ENCODE measurements at regions not wholly inside any gene's neighbourhood (a gene's known extent, or its start where the extent isn't known, plus 50 kb on each side); places are given as distances from the start of the nearest gene placed in this dataset.

DNA sequence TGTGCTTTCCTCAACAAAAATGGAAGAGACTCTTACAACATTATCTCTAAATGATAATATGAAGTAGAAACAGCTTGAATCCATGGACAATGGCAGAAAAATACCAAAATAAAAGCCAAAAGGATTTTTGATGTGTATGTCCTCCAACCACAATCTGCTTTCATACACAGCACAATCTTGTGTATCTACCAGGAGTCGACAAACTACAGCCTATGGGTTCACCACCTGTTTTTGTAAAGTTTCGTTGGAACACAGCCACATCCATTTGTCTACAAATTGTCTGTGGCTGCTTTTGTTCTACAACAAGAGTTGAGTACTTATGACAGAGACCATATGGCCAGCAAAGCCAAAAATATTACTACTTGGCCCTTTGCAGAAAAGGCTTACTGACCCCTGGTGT lies 88.7 kb upstream of the UBE2E2 start:
- Histone ChIP-seq H3K36me3 (ENCODE audit: control insufficient read depth in 2 of 4, insufficient read depth in 4 of 4, low read length in 3 of 4) (no peaks in the 10 kb centered on the region), H3K14ac (ENCODE audit: insufficient read length) (no peak overlapping the region), H3K4me1 (replicated peaks in 1 of 4; ENCODE audit: control insufficient read depth in 3 of 4, insufficient read depth in 4 of 4, low read length in 3 of 4) (no peaks in the 10 kb centered on the region), H3K27me3 (replicated peaks in 1 of 4; ENCODE audit: control insufficient read depth in 3 of 4, extremely low read depth in 1 of 4, insufficient read depth in 3 of 4, low read length in 3 of 4) (no peaks in the 10 kb centered on the region), H2BK12ac (ENCODE audit: low read depth, low read length) (no peak overlapping the region), H2BK5ac (ENCODE audit: low read depth, low read length) (no peak overlapping the region), H4K8ac (ENCODE audit: extremely low read depth, insufficient read depth, low read length) (no peak overlapping the region), H2BK20ac (ENCODE audit: low read length) (no peak overlapping the region), H2BK15ac (ENCODE audit: low read length) (no peak overlapping the region), H3K23ac (ENCODE audit: insufficient read length) (no peak overlapping the region), H3K18ac (ENCODE audit: extremely low read depth, low read length) (no peak overlapping the region), H3K79me2 (ENCODE audit: control insufficient read depth in 1 of 2, insufficient read depth in 2 of 2, low read length in 2 of 2) (no peaks in the 10 kb centered on the region), H4K20me1 (replicated peaks in 1 of 2; ENCODE audit: control insufficient read depth in 1 of 2, insufficient read depth in 2 of 2, low read length in 2 of 2) (no peaks in the 10 kb centered on the region), H2BK120ac (replicated peaks; ENCODE audit: low read depth, low read length) (no peak overlapping the region), H3K9me3 (ENCODE audit: insufficient read depth in 2 of 2, low read depth in 1 of 2, low read length in 1 of 2) (no peaks in the 10 kb centered on the region), H4K5ac (ENCODE audit: insufficient read length, low read depth, low read length) (no peak overlapping the region), H3K4me2 (ENCODE audit: insufficient read depth in 1 of 2, low read depth in 2 of 2, low read length in 2 of 2) (no peak overlapping the region), H3K56ac (replicated peaks; ENCODE audit: insufficient read length, low read depth, low read length) (no peak overlapping the region), H3K27ac (ENCODE audit: low read depth, low read length) (no peak overlapping the region), H4K91ac (replicated peaks; ENCODE audit: insufficient read length, low read length) (no peak overlapping the region), H3K23me2 (ENCODE audit: low read depth, low read length) (no peaks in the 10 kb centered on the region), H3K4ac (replicated peaks; ENCODE audit: insufficient read length, low read depth, low read length) (no peak overlapping the region), H3K79me1 (ENCODE audit: low read depth, low read length) (no peaks in the 10 kb centered on the region), H2AFZ (ENCODE audit: low read length) (no peak overlapping the region), H3K4me3 (ENCODE audit: extremely low read depth in 1 of 4, insufficient read depth in 2 of 4, low read depth in 3 of 4, low read length in 4 of 4) (no peak overlapping the region), H3K9ac (replicated peaks in 1 of 4; ENCODE audit: extremely low read depth in 1 of 4, low read depth in 3 of 4, low read length in 3 of 4) (no peak overlapping the region), H2AK5ac (ENCODE audit: low read depth, low read length) (no peak overlapping the region)
- ChIA-PET CTCF (ENCODE audit: partially characterized antibody) (no interaction called here), POLR2A (ENCODE audit: partially characterized antibody) (no interaction called here)
- FAIRE-seq (no peak), DNase-seq (ENCODE audit: low read depth in 1 of 2, low spot score in 2 of 2) (no peak)
- 89% methylated on average over 2 of the region's 2 CpGs; no CpG with 5 or more reads in 1 of the 2 experiments for WGBS, 2 experiments (ENCODE audit: extremely low coverage in 1 of 2, insufficient coverage in 1 of 2, insufficient read length in 1 of 2, insufficient replicate concordance in 2 of 2, low coverage in 1 of 2, low lambda C conversion rate in 2 of 2, missing lambda C conversion rate in 1 of 2)
- no peak for TF ChIP-seq SP1 (IDR thresholded peaks at IDR 0.05; ENCODE audit: low read depth, low read length)
- no peak for TF ChIP-seq TAF1 (IDR thresholded peaks at IDR 0.05; ENCODE audit: low read depth, low read length)
- TF ChIP-seq POLR2A (IDR thresholded peaks at IDR 0.05; ENCODE audit: control extremely low read depth in 1 of 2, low read depth in 2 of 2, low read length in 2 of 2): no peak
- no peak for TF ChIP-seq YY1 (IDR thresholded peaks at IDR 0.05; ENCODE audit: low read depth, low read length)
- no peak for TF ChIP-seq KDM5A (IDR thresholded peaks at IDR 0.05; ENCODE audit: low read length)

All from H1 (cell line).